Left lung (tissue), 4 donors: ENCODE measurements at regions not wholly inside any gene's neighbourhood (a gene's known extent, or its start where the extent isn't known, plus 50 kb on each side); places are given as distances from the start of the nearest gene placed in this dataset.

Experiments
- ATAC-seq: fragments of 200-7000 bp; cut with Tn5 transposase; one replicate; pipeline ENCODE4 v1.9.1; 2020; ENCODE audit warnings: moderate library complexity
- DNase-seq, 4 donors: peaks; one replicate each; pipeline ENCODE4 v3.0.0-alpha.2; 2013 to 2020
- H3K27ac ChIP-seq, 2 donors: fragments of 200-600 bp; sonication (generic) in 1 of 2; one replicate each; pipeline versions ENCODE4 v1.5.0 to v1.8.0; 2020 to 2021
- H3K27me3 ChIP-seq, 2 donors: fragments of 200-600 bp; sonication (generic) in 1 of 2; one replicate each; pipeline versions ENCODE4 v1.5.0 to v1.8.0; 2020 to 2021
- H3K36me3 ChIP-seq, 2 donors: fragments of 200-600 bp; sonication (generic) in 1 of 2; one replicate each; pipeline versions ENCODE4 v1.5.0 to v1.8.0; 2020 to 2021
- H3K4me1 ChIP-seq, 2 donors: fragments of 200-600 bp; one replicate each; pipeline ENCODE4 v1.8.0; 2021
- H3K4me3 ChIP-seq, 2 donors: fragments of 200-600 bp; sonication (generic) in 1 of 2; one replicate each; pipeline versions ENCODE4 v1.5.0 to v1.8.0; 2020 to 2021; ENCODE audit warnings: mild to moderate bottlenecking in 1 of 2
- H3K9me3 ChIP-seq, 2 donors: fragments of 200-600 bp; sonication (generic) in 1 of 2; one replicate each; pipeline versions ENCODE4 v1.5.0 to v1.8.0; 2020 to 2021
- CTCF ChIP-seq, 2 donors: fragments of 200-600 bp; sonication (generic) in 1 of 2; IDR thresholded peaks; one replicate each; pipeline versions ENCODE4 v1.5.0 to v1.8.0; 2021; ENCODE audit warnings: antibody characterized with exemption in 2 of 2
- intact Hi-C, 2 donors: fragments of 100-400 bp; cut with DNase I; formaldehyde crosslinking; loops; one replicate each; pipeline versions ENCODE4 v1.11.2 to v1.14.2; 2022
- donor health status: DM: no; HTN: yes; CAD: no.
- donor health status: DM: no; HTN: no; CAD: no.

DNA sequence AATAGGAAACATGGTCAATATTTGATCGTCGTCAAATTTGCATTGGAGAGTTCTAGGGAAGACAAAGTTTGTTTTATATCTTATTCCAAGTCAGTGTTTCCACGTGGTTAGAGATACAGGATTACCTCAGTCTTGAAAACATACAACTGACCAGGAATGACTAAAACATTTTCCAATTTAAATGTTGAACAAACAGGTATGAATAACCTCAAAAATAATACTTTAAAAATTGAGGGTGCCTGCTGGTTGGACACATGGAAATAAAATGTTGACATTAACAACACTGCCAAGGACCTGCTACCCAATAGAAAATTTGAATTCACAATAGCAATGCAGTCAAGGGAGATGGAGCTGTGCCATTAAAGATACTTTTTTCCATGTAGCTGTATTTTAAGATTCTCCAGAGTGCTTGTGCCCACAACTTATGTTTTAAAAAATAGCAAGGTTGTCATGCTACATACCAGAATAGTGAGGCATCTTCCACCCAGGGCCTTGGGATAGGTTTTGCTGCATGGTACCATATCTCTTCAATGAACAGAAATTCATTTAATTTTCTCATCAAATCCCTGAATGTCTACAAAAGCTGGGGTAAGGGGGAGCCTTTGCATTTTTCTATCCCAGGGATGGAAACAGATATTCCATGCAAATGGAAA, 260.8 kb downstream of the EFNB2 start:
- DNase-seq = no peak
- Histone ChIP-seq H3K4me3 (no peak overlapping the region), H3K27ac (no peak overlapping the region), H3K36me3 (no peaks in the 10 kb centered on the region), H3K9me3 (peaks cover 0 to 3% of the 10 kb centered on the region in 2 donors), H3K4me1 (no peaks in the 10 kb centered on the region), H3K27me3 (no peaks in the 10 kb centered on the region)
- no peak for TF ChIP-seq CTCF (IDR thresholded peaks at IDR 0.05)
- intact Hi-C loops = no loop called here
- ATAC-seq = no peak

DNA sequence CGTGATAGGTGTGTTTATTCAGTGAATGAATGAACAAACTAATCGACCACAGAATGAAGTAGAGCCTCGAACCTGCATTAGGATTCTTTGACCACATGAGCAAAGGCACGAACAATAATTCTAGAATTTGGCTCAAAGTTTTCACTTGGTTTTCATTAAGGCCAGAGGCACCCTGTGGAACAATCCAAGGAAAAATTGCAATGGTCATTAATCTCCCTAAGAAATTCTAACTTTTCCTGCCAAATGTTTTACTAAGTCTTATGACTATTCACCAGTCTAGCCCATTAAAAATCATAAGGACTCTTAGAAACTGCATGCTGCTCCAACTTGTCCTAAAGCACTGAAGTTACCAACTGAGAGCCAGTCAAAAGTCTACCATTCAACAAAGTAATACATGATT, 271.7 kb downstream of the EFNB2 start:
- H3K27me3 ChIP-seq = no peaks in the 10 kb centered on the region
- no peak overlapping the region for H3K27ac ChIP-seq
- no peaks in the 10 kb centered on the region for H3K4me1 ChIP-seq
- TF ChIP-seq CTCF (IDR thresholded peaks at IDR 0.05) = no peak
- H3K9me3 ChIP-seq = peaks cover 0 to 21% of the 10 kb centered on the region in 2 donors
- no peak for DNase-seq
- H3K36me3 ChIP-seq = no peaks in the 10 kb centered on the region
- intact Hi-C loops = no loop called here
- ATAC-seq = no peak
- no peak overlapping the region for H3K4me3 ChIP-seq

- TF ChIP-seq CTCF (IDR thresholded peaks at IDR 0.05) = no peak
- ATAC-seq = no peak
These were observed 272.6 kb downstream of the EFNB2 start for GRCh38 chr13:106262886-106263285.

DNA sequence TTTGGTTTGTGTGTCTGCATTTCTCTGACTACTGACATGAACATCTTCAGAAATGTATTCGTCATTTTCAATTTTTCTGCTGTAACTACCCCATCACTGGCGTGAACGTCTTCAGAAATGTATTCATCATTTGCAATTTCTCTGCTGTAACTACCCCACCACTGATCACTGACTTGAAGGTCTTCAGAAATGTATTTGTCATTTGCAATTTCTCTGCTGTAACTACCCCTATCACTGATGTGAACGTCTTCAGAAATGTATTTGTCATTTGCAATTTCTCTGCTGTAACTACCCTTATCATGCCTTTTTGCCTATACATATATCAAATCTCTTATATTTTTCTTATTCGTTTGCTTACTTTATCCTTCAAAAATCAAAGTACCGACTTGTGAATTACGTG, 274.0 kb downstream of the EFNB2 start:
- Histone ChIP-seq H3K36me3 (no peaks in the 10 kb centered on the region), H3K27ac (no peak overlapping the region), H3K4me1 (no peaks in the 10 kb centered on the region), H3K4me3 (no peak overlapping the region), H3K27me3 (no peaks in the 10 kb centered on the region), H3K9me3 (peaks cover 0 to 28% of the 10 kb centered on the region in 2 donors)
- no peak for ATAC-seq
- no peak for DNase-seq
- TF ChIP-seq CTCF (IDR thresholded peaks at IDR 0.05) = no peak
- intact Hi-C loops = no loop called here

More at GRCh38 chr13:106262886-106263285, 272.6 kb downstream of the EFNB2 start:
- no peak overlapping the region for H3K4me3 ChIP-seq
- H3K27me3 ChIP-seq = no peaks in the 10 kb centered on the region
- no peaks in the 10 kb centered on the region for H3K4me1 ChIP-seq
- H3K36me3 ChIP-seq = no peaks in the 10 kb centered on the region
- intact Hi-C loops = no loop called here
- H3K27ac ChIP-seq = no peak overlapping the region
- peaks cover 0 to 27% of the 10 kb centered on the region in 2 donors for H3K9me3 ChIP-seq
- no peak for DNase-seq

DNA sequence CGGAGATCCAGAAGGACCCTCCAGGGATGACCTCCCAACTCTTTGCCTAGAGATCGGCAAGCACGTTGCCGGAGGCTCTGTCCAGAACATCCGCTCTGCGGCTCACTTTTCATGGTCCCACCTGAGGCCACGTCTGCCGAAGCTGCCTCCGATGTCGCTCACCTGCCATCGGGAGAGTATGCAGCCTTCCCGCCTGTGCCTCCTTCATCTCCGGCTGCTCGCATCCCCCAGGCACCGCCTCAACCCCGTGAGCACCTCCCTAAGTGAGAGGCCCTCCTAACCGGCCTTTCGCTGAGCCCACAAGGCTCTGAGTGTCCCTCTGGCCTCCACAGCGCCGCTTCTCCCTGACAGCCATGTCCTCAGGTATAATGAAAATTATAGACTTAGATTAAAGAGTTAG, 275.1 kb downstream of the EFNB2 start:
- Histone ChIP-seq H3K36me3 (no peaks in the 10 kb centered on the region), H3K4me1 (no peaks in the 10 kb centered on the region), H3K27ac (no peak overlapping the region), H3K4me3 (no peak overlapping the region), H3K27me3 (no peaks in the 10 kb centered on the region), H3K9me3 (peaks cover 0 to 31% of the 10 kb centered on the region in 2 donors)
- ATAC-seq (no peak), DNase-seq (peak in 1 of 4 donors; percentile 67)
- no peak for TF ChIP-seq CTCF (IDR thresholded peaks at IDR 0.05)
- intact Hi-C loops = no loop called here
